ENCODE measurements at regions not wholly inside any gene's neighbourhood (a gene's known extent, or its start where the extent isn't known, plus 50 kb on each side); places are given as distances from the start of the nearest gene placed in this dataset.
A peak's percentile ranks its signal among the peaks of the same experiment; 100 is the strongest.

DNA sequence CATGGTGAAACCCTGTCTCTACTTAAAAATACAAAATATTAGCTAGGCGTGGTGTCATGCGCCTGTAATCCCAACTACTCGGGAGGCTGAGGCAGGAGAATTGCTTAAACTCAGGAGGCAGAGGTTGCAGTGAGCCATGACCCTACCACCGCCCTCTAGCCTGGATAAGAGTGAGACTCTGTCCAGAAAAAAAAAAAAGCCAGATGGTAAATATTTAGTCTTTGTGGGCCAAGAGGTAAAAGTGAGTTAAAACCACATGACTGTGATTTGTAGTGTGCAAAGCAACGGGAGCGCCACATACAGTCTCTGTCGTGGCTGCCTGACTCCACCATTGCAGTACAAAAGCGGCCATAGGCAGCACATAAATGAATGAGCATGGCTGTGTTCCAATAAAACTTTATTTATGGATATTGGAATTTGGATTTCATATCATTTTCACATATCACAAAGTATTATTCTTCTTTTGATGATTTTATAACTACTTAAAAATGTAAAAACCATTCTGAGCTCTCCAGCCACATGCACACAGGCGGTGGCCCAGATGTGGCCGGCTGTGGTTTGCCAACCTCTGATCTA is 51.8 kb upstream of the CASZ1 start:
- in situ Hi-C loops (cut with HindIII; ENCODE audit: low sequenced_read_pairs) = no loop called here
- no peak for DNase-seq (ENCODE audit: low spot score)

DNA sequence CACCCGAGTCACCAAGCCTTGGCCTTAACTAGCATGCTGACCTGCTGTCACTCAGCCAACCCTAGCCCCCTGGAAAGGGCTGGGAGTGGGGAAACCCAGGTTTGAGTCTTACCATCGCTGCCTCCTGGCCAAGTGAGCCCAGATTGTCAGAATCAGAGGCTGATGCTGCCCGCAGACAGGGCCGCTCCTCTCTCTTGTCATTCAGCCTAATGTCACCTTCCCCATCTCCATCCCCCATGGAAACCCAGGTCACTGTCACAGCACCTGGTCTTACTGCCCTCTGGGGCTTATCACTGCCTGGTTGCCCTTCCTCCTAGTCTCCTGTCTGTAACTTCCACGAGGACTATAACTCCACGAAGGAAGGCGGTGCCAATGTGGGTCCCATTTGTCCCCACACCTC is 53.6 kb upstream of the CASZ1 start:
- DNase-seq (ENCODE audit: low spot score) = no peak
- in situ Hi-C loops (cut with HindIII; ENCODE audit: low sequenced_read_pairs) = no loop called here

- in situ Hi-C loops (cut with HindIII; ENCODE audit: low sequenced_read_pairs) = no loop called here
Observed at GRCh38 chr1:10851024-10852013, 54.9 kb upstream of the CASZ1 start.

DNA sequence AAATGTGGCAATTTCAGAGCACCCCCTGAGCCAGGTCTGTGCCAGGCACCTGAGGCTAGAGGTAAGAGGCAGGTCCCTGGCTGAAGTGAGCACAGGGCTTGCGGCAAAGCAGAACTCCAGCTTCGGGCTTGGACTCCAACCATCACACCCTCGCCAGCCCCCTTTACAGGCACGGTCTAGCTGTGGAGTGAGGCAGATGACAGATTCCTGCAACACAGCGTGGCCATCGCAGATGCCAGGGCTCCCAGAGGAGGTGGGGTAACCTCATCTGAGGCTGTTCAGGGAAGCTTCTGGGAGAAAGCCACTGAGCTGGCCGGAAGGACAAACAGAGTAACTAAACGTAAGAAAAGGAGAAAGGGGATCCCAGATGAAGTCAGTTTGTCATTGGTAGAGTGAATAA is 55.6 kb upstream of the CASZ1 start:
- in situ Hi-C loops (cut with HindIII; ENCODE audit: low sequenced_read_pairs) = no loop called here
- DNase-seq (ENCODE audit: low spot score) = no peak

More at GRCh38 chr1:10851024-10852013, 54.9 kb upstream of the CASZ1 start:
- DNase-seq (ENCODE audit: low spot score) = no peak

DNA sequence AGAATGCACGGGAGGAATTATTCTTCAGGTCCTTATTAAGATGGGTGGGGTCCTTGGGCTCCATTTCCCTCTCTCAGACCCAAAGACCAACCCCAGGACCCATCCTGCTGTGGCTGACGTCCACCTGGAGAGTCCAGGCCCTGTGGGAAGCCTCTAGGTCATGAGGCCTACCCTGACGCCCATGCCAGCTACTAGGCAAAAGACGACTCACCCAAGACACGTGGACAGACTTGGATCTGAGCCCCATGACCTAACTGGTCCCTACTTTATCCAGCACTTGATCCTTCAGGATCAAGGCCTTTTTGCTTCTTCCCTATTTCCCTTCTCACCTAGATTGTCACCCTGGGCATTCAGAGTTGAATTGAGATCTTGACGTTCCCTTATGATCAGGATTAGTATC is 56.0 kb upstream of the CASZ1 start:
- in situ Hi-C loops (cut with HindIII; ENCODE audit: low sequenced_read_pairs) = no loop called here
- DNase-seq (ENCODE audit: low spot score) = no peak

DNA sequence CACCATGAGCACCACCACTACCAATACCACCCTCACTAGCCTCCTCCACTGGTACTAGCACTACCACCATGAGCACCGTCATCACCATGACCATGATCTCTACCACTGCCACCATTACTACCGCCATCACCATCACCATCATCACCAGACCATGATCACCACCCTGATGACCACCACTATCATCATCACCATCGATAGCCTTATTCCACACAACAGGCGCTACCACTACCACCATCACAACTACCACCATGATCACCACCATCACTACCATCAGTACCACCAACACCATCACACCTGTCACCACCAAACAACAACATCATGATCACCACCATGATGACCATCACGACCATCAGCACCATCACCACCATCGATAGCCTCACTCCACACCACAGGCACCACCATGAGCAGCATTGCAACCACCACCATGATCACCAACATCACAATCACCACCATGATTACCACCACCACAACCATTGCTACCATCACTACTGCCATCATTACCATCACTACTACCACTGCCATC is 56.6 kb upstream of the CASZ1 start:
- in situ Hi-C loops (cut with HindIII; ENCODE audit: low sequenced_read_pairs) = no loop called here
- DNase-seq (ENCODE audit: low spot score) = no peak

DNA sequence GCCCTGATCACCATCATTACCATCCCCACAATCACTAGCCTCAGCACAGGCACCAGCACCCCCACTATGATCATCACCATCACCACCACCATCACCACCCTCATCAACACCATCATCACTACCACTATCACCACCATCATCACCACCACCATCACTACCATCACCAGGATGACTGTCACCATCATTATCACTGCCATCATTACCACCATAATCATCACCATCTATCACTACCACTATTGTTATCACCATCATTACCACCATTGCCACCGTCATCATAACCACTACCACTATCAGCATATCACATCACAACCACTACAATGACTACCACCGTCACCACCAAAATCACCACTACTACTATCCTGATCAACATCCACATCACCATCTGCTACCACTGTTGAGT is 57.3 kb upstream of the CASZ1 start:
- in situ Hi-C loops (cut with HindIII; ENCODE audit: low sequenced_read_pairs) = no loop called here
- no peak for DNase-seq (ENCODE audit: low spot score)

DNA sequence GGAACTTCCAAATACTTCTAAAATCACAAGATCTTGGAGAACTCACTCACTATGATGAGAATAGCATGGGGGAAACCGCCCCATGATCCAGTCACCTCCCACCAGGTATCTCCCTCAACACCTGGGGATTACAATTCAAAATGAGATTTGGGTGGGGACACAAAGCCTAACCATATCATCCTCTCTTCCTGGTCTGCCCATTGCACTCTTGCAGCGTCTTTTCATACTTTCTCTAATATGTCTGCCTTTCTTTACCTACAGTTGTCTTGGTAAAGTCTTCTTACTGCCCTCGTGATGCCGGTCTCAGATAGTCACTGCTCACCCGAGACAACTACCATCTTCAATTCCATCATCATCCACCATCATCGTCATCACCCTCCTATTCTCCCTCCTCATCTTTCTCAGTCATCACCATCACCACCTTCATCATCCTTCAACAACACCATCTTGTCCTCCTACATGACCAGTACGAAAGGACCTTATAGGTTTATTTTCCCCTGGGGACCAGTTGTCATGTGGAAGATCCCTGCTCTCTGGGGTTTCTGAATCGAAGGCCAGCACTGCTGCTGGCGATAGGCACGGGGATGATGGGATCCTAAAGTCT is 58.5 kb upstream of the CASZ1 start:
- in situ Hi-C loops (cut with HindIII; ENCODE audit: low sequenced_read_pairs) = no loop called here
- no peak for DNase-seq (ENCODE audit: low spot score)

- in situ Hi-C loops (cut with HindIII; ENCODE audit: low sequenced_read_pairs) = no loop called here
Observed at GRCh38 chr1:10856176-10856683, 59.8 kb upstream of the CASZ1 start.

GRCh38 chr1:10856863-10857598 is 60.6 kb upstream of the CASZ1 start:
- DNase-seq (ENCODE audit: low spot score) = no peak
- in situ Hi-C loops (cut with HindIII; ENCODE audit: low sequenced_read_pairs) = no loop called here

More at GRCh38 chr1:10856176-10856683, 59.8 kb upstream of the CASZ1 start:
- no peak for DNase-seq (ENCODE audit: low spot score)

GRCh38 chr1:10857687-10858086 is 61.2 kb upstream of the CASZ1 start:
- in situ Hi-C loops (cut with HindIII; ENCODE audit: low sequenced_read_pairs) = no loop called here
- DNase-seq (ENCODE audit: low spot score) = no peak

DNA sequence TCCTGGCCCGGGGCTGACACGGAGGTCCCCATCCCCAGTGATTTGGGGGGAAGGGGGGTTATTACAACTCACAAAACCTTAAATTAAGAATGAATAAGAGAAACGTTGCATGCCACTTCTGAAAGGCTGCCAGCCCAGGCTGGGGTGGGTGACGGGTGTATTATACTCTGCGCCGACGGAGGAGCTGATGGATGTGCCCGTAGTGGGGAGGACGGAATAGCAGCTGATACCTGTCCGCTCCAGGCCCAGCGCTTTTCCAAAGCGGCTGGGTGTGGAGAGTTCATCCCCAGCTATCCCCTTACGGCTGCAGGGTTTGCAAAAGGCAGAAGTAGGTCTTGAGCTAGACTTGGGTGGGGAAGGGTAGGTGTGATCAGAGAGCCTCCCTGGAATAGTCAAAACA is 63.8 kb upstream of the CASZ1 start:
- in situ Hi-C loops (cut with HindIII; ENCODE audit: low sequenced_read_pairs) = no loop called here
- DNase-seq (ENCODE audit: low spot score) = no peak

DNA sequence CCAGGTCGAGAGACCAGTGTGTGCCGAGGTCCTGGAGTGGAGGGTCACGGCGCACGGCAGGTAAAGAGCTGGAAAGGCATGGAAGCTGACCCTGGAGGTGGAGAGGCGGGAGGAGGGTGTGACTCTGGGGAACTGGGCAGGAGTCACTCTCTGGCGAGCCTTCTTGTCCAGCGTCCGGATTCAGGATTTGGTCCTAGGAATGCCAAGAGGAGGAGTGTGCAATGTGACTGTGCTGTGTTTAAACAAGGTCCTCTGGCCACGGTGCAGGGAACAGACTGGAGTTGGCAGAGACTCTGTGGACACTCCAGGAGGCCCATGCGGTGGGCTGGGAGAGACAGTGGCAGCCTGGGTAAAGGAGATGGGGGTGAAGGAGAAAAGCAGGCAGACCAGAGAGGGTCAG is 64.2 kb upstream of the CASZ1 start:
- in situ Hi-C loops (cut with HindIII; ENCODE audit: low sequenced_read_pairs) = no loop called here

DNA sequence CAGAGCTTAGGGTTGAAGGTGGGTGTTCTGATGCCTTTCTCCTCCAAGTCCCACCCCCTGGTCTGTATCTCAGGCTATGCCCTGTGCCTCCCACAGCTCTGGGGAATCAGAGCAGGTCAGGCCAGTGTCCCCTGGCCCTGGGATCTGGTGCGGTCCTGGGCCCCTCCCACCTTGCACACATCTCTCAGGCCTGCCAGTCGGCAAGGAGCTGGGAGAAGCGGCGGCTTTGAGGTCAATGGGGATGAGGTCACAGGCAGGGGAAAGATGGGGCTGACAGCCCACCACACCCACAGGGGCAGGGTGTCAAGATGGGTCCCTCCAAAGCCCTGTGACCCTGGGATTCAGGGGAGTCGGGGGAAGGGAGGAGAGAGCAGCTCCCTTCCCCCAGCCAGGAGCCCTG is 65.4 kb upstream of the CASZ1 start:
- DNase-seq (ENCODE audit: low spot score) = no peak
- in situ Hi-C loops (cut with HindIII; ENCODE audit: low sequenced_read_pairs) = no loop called here

More for the DNA sequence above, 64.2 kb upstream of the CASZ1 start:
- DNase-seq (ENCODE audit: low spot score) = no peak

DNA sequence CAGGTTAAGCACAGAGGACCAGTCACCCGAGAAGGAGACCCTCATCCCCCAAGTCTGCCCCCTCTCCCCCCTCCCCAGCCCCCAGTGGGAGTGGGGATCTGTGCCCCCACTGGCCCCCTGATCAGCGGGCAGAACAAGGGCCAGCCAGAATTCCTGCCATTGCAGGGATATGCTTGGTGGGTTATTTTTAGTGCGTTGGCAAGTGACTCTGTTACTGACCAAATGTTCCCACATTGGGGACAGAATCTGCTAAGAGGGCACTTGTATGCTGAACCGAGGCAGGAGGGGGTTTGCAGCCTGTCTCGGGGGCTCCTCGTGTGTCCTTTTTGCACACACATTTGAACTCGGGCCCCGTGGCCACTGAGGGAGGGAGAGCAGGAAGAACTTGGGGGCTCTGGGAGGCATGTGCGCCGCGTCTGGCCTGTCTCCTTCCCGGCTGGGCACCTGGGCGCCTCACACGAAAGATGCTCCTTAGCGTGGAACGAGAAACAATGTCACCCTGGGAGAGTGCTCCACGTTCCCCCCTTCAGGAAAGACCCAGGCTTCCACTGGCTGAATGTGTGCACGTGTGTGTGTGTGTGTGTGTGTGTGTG is 66.4 kb upstream of the CASZ1 start:
- peak; percentile 64 for DNase-seq (ENCODE audit: low spot score)
- in situ Hi-C loops (cut with HindIII; ENCODE audit: low sequenced_read_pairs) = no loop called here

- in situ Hi-C loops (cut with HindIII; ENCODE audit: low sequenced_read_pairs) = no loop called here
- no peak for DNase-seq (ENCODE audit: low spot score)
Observed at GRCh38 chr1:10863886-10864285, 67.4 kb upstream of the CASZ1 start.

DNA sequence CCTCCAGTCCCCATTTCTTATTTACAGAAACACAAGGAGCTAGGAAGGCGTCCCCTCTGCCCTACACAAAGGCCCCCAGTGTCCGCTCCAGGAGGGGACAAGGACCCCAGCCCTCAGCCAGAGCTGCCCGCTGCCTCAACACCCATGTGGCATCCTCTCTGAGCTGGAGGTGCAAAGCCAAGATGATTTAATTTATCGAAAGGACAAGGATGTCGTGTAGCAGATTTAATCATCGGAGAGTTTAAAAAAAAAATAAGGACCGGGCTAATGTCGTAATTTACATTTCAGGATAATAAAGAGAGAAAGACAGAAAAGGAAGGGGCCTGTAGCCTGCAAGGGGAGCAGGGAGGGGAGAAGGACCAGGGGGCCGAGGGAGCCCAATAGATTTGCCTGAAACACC is 68.3 kb upstream of the CASZ1 start:
- in situ Hi-C loops (cut with HindIII; ENCODE audit: low sequenced_read_pairs) = no loop called here
- DNase-seq (ENCODE audit: low spot score) = no peak

DNA sequence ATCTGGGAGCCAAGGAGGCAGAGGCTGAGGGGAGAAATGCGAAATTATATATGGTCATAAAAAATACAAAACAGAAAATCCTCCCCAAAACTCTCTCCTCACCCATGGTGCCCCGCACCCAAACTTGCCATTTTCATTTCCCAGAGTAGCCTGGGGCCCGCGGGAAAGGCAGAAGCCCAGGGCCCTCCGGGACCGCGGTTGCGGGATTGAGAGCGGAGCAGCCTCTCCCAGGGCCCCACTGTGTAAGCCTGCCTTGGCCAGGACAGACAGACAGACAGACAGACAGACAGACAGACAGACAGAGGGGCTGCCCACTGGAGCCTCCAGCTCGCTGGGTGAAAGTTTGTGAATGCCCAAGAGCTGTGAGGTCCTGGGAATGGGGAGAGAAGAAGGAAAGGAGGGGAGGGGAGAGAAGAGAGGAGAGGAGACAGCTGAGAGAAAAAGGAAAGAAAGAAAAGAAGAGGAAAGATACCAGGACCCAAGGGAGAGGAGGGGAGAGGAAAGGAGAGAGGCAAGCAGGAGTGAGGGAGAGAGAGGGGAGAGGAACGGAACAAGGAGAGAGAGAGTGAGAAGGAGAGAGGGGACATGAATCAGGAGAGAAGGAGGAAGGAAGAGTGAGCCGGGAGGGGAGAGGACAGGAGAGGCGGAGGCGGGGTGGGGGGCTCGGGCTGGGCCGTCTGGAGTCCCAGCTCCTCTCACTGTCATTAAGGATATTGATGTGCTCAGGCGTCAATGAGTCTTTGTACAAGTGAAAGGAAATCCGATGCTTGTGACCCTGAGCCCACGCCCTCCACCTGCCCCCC is 69.3 kb upstream of the CASZ1 start:
- in situ Hi-C loops (cut with HindIII; ENCODE audit: low sequenced_read_pairs) = no loop called here
- DNase-seq (ENCODE audit: low spot score) = no peak

Data from G401 (cell line).